GM12873 (cell line): ENCODE measurements at regions not wholly inside any gene's neighbourhood (a gene's known extent, or its start where the extent isn't known, plus 50 kb on each side); places are given as distances from the start of the nearest gene placed in this dataset.

Experiments used
- CTCF ChIP-seq: IDR thresholded peaks from 2 replicates; pipeline ENCODE4 v1.5.1; 2012; ENCODE audit warnings: low read depth, mild to moderate bottlenecking, moderate library complexity, low read length, control low read depth; ENCODE audit not compliant: insufficient read depth; ENCODE audit errors: missing control alignments

- TF ChIP-seq CTCF, result no peak
Measured at GRCh38 chr1:143584508-143584907, 387.3 kb downstream of the FAM72C start.

- TF ChIP-seq CTCF, result no peak
Measured at GRCh38 chr1:143574891-143575520, 396.8 kb downstream of the FAM72C start.

- no peak for TF ChIP-seq CTCF
Measured at GRCh38 chr1:143553627-143554026, 418.2 kb downstream of the FAM72C start.

GRCh38 chr1:143497374-143497747, 474.4 kb downstream of the FAM72C start:
- TF ChIP-seq CTCF, result no peak
